Adrenal gland (tissue), 5 donors: ENCODE measurements at regions not wholly inside any gene's neighbourhood (a gene's known extent, or its start where the extent isn't known, plus 50 kb on each side); places are given as distances from the start of the nearest gene placed in this dataset.

Source experiments
- POLR2A ChIP-seq, 2 donors: fragments of 450-650 bp; IDR thresholded peaks; one replicate each; pipeline ENCODE4 v1.6.1; 2017; ENCODE audit warnings: antibody characterized with exemption in 2 of 2, mild to moderate bottlenecking in 2 of 2, moderate library complexity in 1 of 2
- TF ChIP-seq, protein P1 (sequence below), 6 experiments: fragments of 450-650 bp in 4 of 6; fragments of 200-600 bp in 2 of 6; sonication (generic) in 1 of 6; IDR thresholded peaks; 1 replicate in 5 of 6; 2 replicates in 1 of 6; pipeline versions ENCODE4 v1.5.1 to v1.8.0; 2016 to 2021; ENCODE audit warnings: antibody characterized with exemption in 6 of 6, mild to moderate bottlenecking in 2 of 6, moderate library complexity in 1 of 6
- donor health status: DM: no; HTN: no; CAD: no.

DNA sequence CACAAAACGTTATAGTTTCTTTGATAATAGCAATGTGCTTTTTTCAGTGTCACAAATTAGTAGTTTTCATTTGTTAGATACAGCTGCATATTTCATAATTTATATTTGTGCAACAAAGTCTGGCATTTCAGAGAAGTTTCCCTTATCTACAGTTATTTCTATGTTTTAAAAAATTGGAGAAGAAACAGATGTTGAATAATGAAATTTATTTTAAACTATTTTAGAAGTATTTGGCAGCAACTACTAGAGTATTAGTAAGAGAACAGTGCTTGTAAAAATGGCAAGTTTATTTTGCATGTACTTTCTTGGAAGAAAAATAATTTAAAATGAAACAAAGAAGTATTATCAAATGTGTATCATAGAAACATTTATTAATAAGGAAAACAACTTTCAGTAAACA, 68.6 kb upstream of the COL5A2 start:
- TF ChIP-seq, protein P1, sequence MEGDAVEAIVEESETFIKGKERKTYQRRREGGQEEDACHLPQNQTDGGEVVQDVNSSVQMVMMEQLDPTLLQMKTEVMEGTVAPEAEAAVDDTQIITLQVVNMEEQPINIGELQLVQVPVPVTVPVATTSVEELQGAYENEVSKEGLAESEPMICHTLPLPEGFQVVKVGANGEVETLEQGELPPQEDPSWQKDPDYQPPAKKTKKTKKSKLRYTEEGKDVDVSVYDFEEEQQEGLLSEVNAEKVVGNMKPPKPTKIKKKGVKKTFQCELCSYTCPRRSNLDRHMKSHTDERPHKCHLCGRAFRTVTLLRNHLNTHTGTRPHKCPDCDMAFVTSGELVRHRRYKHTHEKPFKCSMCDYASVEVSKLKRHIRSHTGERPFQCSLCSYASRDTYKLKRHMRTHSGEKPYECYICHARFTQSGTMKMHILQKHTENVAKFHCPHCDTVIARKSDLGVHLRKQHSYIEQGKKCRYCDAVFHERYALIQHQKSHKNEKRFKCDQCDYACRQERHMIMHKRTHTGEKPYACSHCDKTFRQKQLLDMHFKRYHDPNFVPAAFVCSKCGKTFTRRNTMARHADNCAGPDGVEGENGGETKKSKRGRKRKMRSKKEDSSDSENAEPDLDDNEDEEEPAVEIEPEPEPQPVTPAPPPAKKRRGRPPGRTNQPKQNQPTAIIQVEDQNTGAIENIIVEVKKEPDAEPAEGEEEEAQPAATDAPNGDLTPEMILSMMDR (IDR thresholded peaks at IDR 0.05) = no peak
- no peak for TF ChIP-seq POLR2A (IDR thresholded peaks at IDR 0.05)
